Stomach (tissue), 8 donors: ENCODE measurements at regions not wholly inside any gene's neighbourhood (a gene's known extent, or its start where the extent isn't known, plus 50 kb on each side); places are given as distances from the start of the nearest gene placed in this dataset.

Experiments used
- DNase-seq, 2 donors: peaks; one replicate each; pipeline versions ENCODE4 v3.0.0 to v3.0.0-alpha.2; 2013 to 2019
- H3K27ac ChIP-seq, 5 donors: fragments of 200-600 bp in 4 of 5; sonication (generic) in 4 of 5; one replicate each; pipeline ENCODE4 v1.5.1; 2013 to 2019; ENCODE audit warnings: mild to moderate bottlenecking in 1 of 5, moderate library complexity in 1 of 5
- H3K27me3 ChIP-seq, 3 donors: fragments of 200-600 bp; sonication (generic); one replicate each; pipeline ENCODE4 v1.5.1; 2017 to 2019; ENCODE audit warnings: mixed run types in 1 of 3
- H3K36me3 ChIP-seq, 4 donors: fragments of 200-600 bp; sonication (generic); 1 replicate in 3 of 4; 2 replicates in 1 of 4; pipeline ENCODE4 v1.5.1; 2016 to 2019
- H3K4me1 ChIP-seq, 4 donors: fragments of 200-600 bp; sonication (generic); one replicate each; pipeline ENCODE4 v1.5.1; 2016 to 2019
- H3K4me3 ChIP-seq, 4 donors: fragments of 200-600 bp; sonication (generic) in 3 of 4; one replicate each; pipeline ENCODE4 v1.5.1; 2016 to 2019; ENCODE audit warnings: mild to moderate bottlenecking in 1 of 4
- H3K9me3 ChIP-seq, 4 donors: fragments of 200-600 bp; sonication (generic); one replicate each; pipeline ENCODE4 v1.5.1; 2016 to 2019
- EP300 ChIP-seq: sonication (generic); formaldehyde crosslinking; IDR thresholded peaks from one replicate; pipeline ENCODE4 v1.6.1; 2017; ENCODE audit warnings: antibody characterized with exemption
- POLR2A ChIP-seq, 4 donors: fragments of 450-650 bp; IDR thresholded peaks; one replicate each; pipeline ENCODE4 v1.6.1; 2016; ENCODE audit warnings: antibody characterized with exemption in 4 of 4, control low read depth in 2 of 4, mild to moderate bottlenecking in 1 of 4, moderate library complexity in 1 of 4
- POLR2AphosphoS5 ChIP-seq, 3 donors: sonication (generic); formaldehyde crosslinking; IDR thresholded peaks; one replicate each; pipeline ENCODE4 v1.6.1; 2016; ENCODE audit warnings: antibody characterized with exemption in 3 of 3
- WGBS, 5 donors: extraction: QIAGEN DNeasy Blood & Tissue Kit in 3 of 5; methylation state at CpG; one replicate each; pipeline versions ENCODE4 v1.1.5 to v1.1.7; 2013 to 2018; 5-methylcytosine and 5-hydroxymethylcytosine counted together
- intact Hi-C: fragments of 100-400 bp; cut with DNase I; formaldehyde crosslinking; loops from one replicate; pipeline ENCODE4 v1.15.1; 2023; ENCODE audit warnings: low total_unique reads
- TF ChIP-seq, protein P1 (sequence below), 7 experiments: fragments of 450-650 bp in 4 of 7; fragments of 200-600 bp in 3 of 7; sonication (generic) in 3 of 7; IDR thresholded peaks; one replicate each; pipeline ENCODE4 v1.5.1; 2016 to 2019; ENCODE audit warnings: antibody characterized with exemption in 7 of 7, control low read depth in 2 of 7, mild to moderate bottlenecking in 1 of 7
- donor health status: healthy with polysubstance abuse.
- donor health status: Bipolar disorder and iron deficiency.
- donor health status: healthy.

- WGBS, 5 donors: 72 to 85% (median 77%) methylated on average over 2 of the region's 2 CpGs
- TF ChIP-seq POLR2A (IDR thresholded peaks at IDR 0.05) (no peak), POLR2AphosphoS5 (IDR thresholded peaks at IDR 0.05) (no peak)
- Histone ChIP-seq H3K4me1 (no peaks in the 10 kb centered on the region), H3K36me3 (no peaks in the 10 kb centered on the region), H3K9me3 (peaks cover 0 to 4% (median 2%) of the 10 kb centered on the region in 4 donors), H3K27me3 (no peaks in the 10 kb centered on the region), H3K27ac (no peak overlapping the region), H3K4me3 (no peak overlapping the region)
- no peak for DNase-seq
- intact Hi-C loops: no loop called here
These were observed 220.0 kb downstream of the RASSF9 start for GRCh38 chr12:85616201-85616600.

DNA sequence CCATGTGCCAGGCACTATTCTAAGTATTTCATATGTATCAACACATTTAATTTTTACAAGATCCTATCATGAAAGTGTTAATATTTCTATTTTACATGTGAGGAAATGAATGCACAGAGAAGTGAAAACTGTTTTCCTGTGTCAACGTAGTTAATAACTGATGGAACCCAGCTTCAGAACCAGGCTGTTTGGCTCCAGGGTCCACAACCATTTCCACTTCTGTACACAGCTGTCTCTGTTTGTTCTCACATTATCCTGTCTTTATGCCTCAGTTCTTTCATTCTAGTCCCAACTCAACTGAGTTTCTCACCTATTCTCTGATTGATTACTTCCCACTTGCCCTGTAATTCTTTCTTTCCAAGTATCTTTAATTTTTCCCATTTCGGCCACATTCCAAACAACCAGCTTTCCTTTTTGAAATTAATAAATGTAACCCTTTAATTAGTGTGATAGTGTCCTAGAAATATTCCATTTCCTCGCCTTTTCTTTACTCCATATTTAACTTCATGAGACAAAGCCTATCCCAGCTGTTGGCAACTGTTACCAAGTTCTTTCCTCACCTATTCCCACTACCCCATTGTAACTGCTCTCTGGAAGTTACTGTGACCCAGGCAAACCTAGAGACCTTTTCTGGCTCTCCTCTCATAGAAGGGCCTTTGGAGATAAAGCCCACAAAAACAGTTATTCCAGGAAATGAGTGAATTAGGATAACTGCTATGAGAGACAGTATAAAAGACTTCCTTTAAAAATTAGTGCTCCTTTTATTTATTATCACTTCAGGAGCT, 218.7 kb downstream of the RASSF9 start:
- Histone ChIP-seq H3K27ac (no peak overlapping the region), H3K27me3 (no peaks in the 10 kb centered on the region), H3K9me3 (no peaks in the 10 kb centered on the region), H3K36me3 (no peaks in the 10 kb centered on the region), H3K4me1 (no peaks in the 10 kb centered on the region), H3K4me3 (no peak overlapping the region)
- peak in 1 of 2 donors; percentile 19 for DNase-seq
- intact Hi-C loops: no loop called here
- 64 to 81% (median 76%) methylated on average over 3 of the region's 3 CpGs for WGBS, 5 donors
- TF ChIP-seq POLR2A (IDR thresholded peaks at IDR 0.05) (no peak), EP300 (no peak), POLR2AphosphoS5 (IDR thresholded peaks at IDR 0.05) (no peak)

- Histone ChIP-seq H3K36me3 (no peaks in the 10 kb centered on the region), H3K27me3 (no peaks in the 10 kb centered on the region), H3K27ac (no peak overlapping the region), H3K4me3 (no peak overlapping the region), H3K9me3 (no peaks in the 10 kb centered on the region), H3K4me1 (no peaks in the 10 kb centered on the region)
- no peak for DNase-seq
- intact Hi-C loops: no loop called here
- TF ChIP-seq POLR2A (IDR thresholded peaks at IDR 0.05) (no peak), POLR2AphosphoS5 (IDR thresholded peaks at IDR 0.05) (no peak), EP300 (no peak)
- TF ChIP-seq, protein P1, sequence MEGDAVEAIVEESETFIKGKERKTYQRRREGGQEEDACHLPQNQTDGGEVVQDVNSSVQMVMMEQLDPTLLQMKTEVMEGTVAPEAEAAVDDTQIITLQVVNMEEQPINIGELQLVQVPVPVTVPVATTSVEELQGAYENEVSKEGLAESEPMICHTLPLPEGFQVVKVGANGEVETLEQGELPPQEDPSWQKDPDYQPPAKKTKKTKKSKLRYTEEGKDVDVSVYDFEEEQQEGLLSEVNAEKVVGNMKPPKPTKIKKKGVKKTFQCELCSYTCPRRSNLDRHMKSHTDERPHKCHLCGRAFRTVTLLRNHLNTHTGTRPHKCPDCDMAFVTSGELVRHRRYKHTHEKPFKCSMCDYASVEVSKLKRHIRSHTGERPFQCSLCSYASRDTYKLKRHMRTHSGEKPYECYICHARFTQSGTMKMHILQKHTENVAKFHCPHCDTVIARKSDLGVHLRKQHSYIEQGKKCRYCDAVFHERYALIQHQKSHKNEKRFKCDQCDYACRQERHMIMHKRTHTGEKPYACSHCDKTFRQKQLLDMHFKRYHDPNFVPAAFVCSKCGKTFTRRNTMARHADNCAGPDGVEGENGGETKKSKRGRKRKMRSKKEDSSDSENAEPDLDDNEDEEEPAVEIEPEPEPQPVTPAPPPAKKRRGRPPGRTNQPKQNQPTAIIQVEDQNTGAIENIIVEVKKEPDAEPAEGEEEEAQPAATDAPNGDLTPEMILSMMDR (IDR thresholded peaks at IDR 0.05): no peak
- WGBS, 5 donors: 84 to 90% (median 87%) methylated on average over 2 of the region's 2 CpGs
These were observed 215.2 kb downstream of the RASSF9 start for GRCh38 chr12:85621041-85621440.

DNA sequence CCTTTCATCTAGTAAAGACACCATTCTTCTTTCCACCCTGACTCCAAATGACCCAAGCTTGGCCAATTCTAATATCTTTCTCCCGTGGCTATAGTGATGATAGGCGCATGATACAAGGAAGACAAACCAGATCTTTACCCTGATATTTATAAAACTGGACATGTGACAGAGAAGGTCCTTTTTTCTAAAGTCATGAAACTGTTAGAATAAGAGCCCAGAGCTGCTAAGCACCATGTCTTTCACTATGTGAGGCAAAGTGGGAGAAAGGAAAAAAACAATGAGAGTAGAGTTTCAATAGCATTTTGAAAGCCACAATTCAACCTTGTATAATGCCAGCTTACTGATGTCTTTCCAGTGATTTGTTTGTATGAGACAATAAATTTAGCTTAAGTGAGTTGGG, 212.4 kb downstream of the RASSF9 start:
- intact Hi-C loops: no loop called here
- H3K36me3 ChIP-seq: no peaks in the 10 kb centered on the region
- H3K27me3 ChIP-seq: no peaks in the 10 kb centered on the region
- H3K27ac ChIP-seq: no peak overlapping the region
- no peak for DNase-seq
- no peaks in the 10 kb centered on the region for H3K9me3 ChIP-seq
- WGBS, 5 donors: 86 to 93% (median 91%) methylated on average over 2 of the region's 2 CpGs
- no peaks in the 10 kb centered on the region for H3K4me1 ChIP-seq
- no peak for TF ChIP-seq POLR2A (IDR thresholded peaks at IDR 0.05)
- TF ChIP-seq, protein P1 (IDR thresholded peaks at IDR 0.05): no peak
- TF ChIP-seq EP300: no peak
- no peak for TF ChIP-seq POLR2AphosphoS5 (IDR thresholded peaks at IDR 0.05)
- H3K4me3 ChIP-seq: no peak overlapping the region

- H3K27me3 ChIP-seq: no peaks in the 10 kb centered on the region
- TF ChIP-seq, protein P1 (IDR thresholded peaks at IDR 0.05): no peak
- TF ChIP-seq EP300 (no peak), POLR2AphosphoS5 (IDR thresholded peaks at IDR 0.05) (no peak), POLR2A (IDR thresholded peaks at IDR 0.05) (no peak)
- H3K9me3 ChIP-seq: no peaks in the 10 kb centered on the region
- no peak overlapping the region for H3K4me3 ChIP-seq
- no peaks in the 10 kb centered on the region for H3K4me1 ChIP-seq
- DNase-seq: no peak
- intact Hi-C loops: no loop called here
- H3K27ac ChIP-seq: no peak overlapping the region
- WGBS, 5 donors: 48 to 81% (median 68%) methylated on average over 2 of the region's 2 CpGs
- no peaks in the 10 kb centered on the region for H3K36me3 ChIP-seq
These were observed 210.7 kb downstream of the RASSF9 start for GRCh38 chr12:85625467-85625866.
